Omental fat pad (tissue), 3 donors: ENCODE measurements at regions not wholly inside any gene's neighbourhood (a gene's known extent, or its start where the extent isn't known, plus 50 kb on each side); places are given as distances from the start of the nearest gene placed in this dataset.

Experiments
- ATAC-seq: fragments of 150-250 bp; one replicate; pipeline ENCODE4 v1.9.1; 2016; ENCODE audit warnings: mild to moderate bottlenecking, moderate library complexity; ENCODE audit not compliant: low FRiP score
- DNase-seq: peaks from one replicate; pipeline ENCODE4 v3.0.0-alpha.2; 2019; ENCODE audit warnings: low spot score
- CTCF ChIP-seq, 3 donors: fragments of 450-650 bp; IDR thresholded peaks; one replicate each; pipeline ENCODE4 v1.5.1; 2016 to 2017; ENCODE audit warnings: antibody characterized with exemption in 3 of 3, mild to moderate bottlenecking in 3 of 3, moderate library complexity in 2 of 3

GRCh38 chr5:33072726-33073125, 361.6 kb downstream of the NPR3 start:
- DNase-seq (no peak), ATAC-seq (no peak)
- TF ChIP-seq CTCF (IDR thresholded peaks at IDR 0.05) = no peak

- DNase-seq (no peak), ATAC-seq (no peak)
- no peak for TF ChIP-seq CTCF (IDR thresholded peaks at IDR 0.05)
These were observed 362.8 kb downstream of the NPR3 start for GRCh38 chr5:33073881-33074327.

GRCh38 chr5:33074548-33074947, 363.4 kb downstream of the NPR3 start:
- no peak for ATAC-seq
- no peak for TF ChIP-seq CTCF (IDR thresholded peaks at IDR 0.05)
- no peak for DNase-seq

- no peak for ATAC-seq
- DNase-seq = no peak
- no peak for TF ChIP-seq CTCF (IDR thresholded peaks at IDR 0.05)
These were observed 364.6 kb downstream of the NPR3 start for GRCh38 chr5:33075731-33076130.

- no peak for TF ChIP-seq CTCF (IDR thresholded peaks at IDR 0.05)
- no peak for DNase-seq
- ATAC-seq = no peak
These were observed 361.2 kb upstream of the TARS1 start for GRCh38 chr5:33079548-33079947.

GRCh38 chr5:33080287-33080686, 360.5 kb upstream of the TARS1 start:
- DNase-seq = no peak
- no peak for ATAC-seq
- TF ChIP-seq CTCF (IDR thresholded peaks at IDR 0.05) = no peak

- no peak for TF ChIP-seq CTCF (IDR thresholded peaks at IDR 0.05)
- ATAC-seq (no peak), DNase-seq (no peak)
These were observed 352.6 kb upstream of the TARS1 start for GRCh38 chr5:33088176-33088575.
